ENCODE measurements at regions not wholly inside any gene's neighbourhood (a gene's known extent, or its start where the extent isn't known, plus 50 kb on each side); places are given as distances from the start of the nearest gene placed in this dataset.

DNA sequence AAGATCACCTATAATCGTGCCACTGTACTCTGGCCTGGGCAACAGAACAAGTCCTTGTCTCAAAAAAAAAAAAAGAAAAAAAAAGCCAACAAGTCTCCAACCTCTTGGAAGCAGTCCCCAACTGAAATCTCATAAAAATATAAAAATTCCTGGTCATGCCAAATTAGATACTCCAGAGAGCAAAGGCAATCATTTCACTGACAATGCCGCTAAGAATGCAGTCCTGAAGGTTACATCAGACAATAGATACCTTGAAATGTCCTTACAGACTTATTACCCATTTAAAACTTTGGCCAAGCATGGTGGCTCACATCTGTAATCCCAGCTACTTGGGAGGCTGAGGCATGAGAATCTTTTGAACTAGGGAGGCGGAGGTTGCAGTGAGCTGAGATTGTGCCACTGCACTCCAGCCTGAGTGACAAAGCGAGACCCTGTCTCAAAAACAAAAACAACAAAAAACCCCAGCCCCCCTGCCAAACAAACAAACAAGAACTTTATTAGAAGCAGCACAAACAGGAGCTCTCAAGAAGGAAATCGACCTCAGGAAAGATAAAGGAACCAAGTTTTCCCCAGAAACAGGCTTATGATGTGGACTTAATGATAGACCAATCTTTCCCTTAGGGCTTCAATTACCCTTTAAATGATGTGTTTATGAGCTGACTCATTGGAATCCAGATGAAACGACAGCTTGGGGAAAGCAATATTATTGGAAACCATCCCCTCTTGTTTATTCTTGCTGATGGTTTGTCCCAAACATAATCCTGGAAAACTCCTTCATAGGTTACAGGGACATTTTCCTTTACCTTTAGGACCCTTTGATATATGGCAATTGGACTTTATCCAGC lies 53.1 kb upstream of the XCR1 start:
- TF ChIP-seq, protein P1, sequence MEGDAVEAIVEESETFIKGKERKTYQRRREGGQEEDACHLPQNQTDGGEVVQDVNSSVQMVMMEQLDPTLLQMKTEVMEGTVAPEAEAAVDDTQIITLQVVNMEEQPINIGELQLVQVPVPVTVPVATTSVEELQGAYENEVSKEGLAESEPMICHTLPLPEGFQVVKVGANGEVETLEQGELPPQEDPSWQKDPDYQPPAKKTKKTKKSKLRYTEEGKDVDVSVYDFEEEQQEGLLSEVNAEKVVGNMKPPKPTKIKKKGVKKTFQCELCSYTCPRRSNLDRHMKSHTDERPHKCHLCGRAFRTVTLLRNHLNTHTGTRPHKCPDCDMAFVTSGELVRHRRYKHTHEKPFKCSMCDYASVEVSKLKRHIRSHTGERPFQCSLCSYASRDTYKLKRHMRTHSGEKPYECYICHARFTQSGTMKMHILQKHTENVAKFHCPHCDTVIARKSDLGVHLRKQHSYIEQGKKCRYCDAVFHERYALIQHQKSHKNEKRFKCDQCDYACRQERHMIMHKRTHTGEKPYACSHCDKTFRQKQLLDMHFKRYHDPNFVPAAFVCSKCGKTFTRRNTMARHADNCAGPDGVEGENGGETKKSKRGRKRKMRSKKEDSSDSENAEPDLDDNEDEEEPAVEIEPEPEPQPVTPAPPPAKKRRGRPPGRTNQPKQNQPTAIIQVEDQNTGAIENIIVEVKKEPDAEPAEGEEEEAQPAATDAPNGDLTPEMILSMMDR (IDR thresholded peaks at IDR 0.05): no peak
- no peak for TF ChIP-seq POLR2A (IDR thresholded peaks at IDR 0.05)

Measured in esophagus squamous epithelium (tissue), 4 donors.